Testis (tissue), 2 donors: ENCODE measurements at regions not wholly inside any gene's neighbourhood (a gene's known extent, or its start where the extent isn't known, plus 50 kb on each side); places are given as distances from the start of the nearest gene placed in this dataset.

Experiments
- DNase-seq: peaks from one replicate; pipeline ENCODE4 v3.0.0-alpha.2; 2019
- H3K27ac ChIP-seq, 2 donors: fragments of 200-600 bp; sonication (generic); one replicate each; pipeline ENCODE4 v1.5.1; 2019
- H3K27me3 ChIP-seq: fragments of 200-600 bp; sonication (generic); one replicate; pipeline ENCODE4 v1.5.1; 2019
- H3K36me3 ChIP-seq: fragments of 200-600 bp; sonication (generic); one replicate; pipeline ENCODE4 v1.5.1; 2017; ENCODE audit warnings: low read depth; ENCODE audit errors: missing control alignments
- H3K4me1 ChIP-seq: fragments of 200-600 bp; sonication (generic); one replicate; pipeline ENCODE4 v1.5.1; 2019
- H3K4me3 ChIP-seq, 2 donors: fragments of 200-600 bp; sonication (generic); one replicate each; pipeline ENCODE4 v1.5.1; 2017 to 2019
- H3K9me3 ChIP-seq: fragments of 200-600 bp; sonication (generic); one replicate; pipeline ENCODE4 v1.5.1; 2017
- POLR2A ChIP-seq: fragments of 450-650 bp; IDR thresholded peaks from one replicate; pipeline ENCODE4 v1.6.1; 2017; ENCODE audit warnings: antibody characterized with exemption, mild to moderate bottlenecking, moderate library complexity
- WGBS, 2 donors: methylation state at CpG; one replicate each; pipeline ENCODE4 v1.1.5; 2018; 5-methylcytosine and 5-hydroxymethylcytosine counted together
- intact Hi-C: fragments of 100-400 bp; cut with DNase I; formaldehyde crosslinking; loops from one replicate; pipeline ENCODE4 v1.15.1; 2023; ENCODE audit warnings: low total_unique reads
- TF ChIP-seq, protein P1 (sequence below), 3 experiments: fragments of 450-650 bp in 2 of 3; fragments of 200-600 bp in 1 of 3; sonication (generic) in 1 of 3; IDR thresholded peaks; one replicate each; pipeline ENCODE4 v1.5.1; 2016 to 2019; ENCODE audit warnings: antibody characterized with exemption in 3 of 3, mild to moderate bottlenecking in 2 of 3, moderate library complexity in 1 of 3

DNA sequence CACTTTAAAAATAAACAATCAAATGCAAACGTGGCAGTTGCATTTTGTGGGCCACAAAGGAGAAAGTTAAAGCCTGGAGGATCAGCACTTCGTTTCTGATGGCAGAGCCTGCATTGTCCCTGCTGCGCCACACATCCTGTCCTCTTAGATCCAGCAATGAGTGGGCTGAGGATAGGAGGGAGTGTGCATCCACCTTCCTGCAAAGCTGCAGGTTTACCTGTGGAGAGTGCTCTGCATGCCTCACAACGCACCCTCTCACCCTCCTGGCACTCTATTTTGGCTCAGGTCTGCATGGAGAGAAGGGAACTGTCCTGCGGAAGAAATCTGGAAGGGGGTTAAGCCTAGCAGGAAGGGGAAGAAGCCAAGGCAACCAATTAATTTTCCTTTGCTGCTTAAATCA is 212.2 kb upstream of the SLC24A2 start:
- intact Hi-C loops = no loop called here

DNA sequence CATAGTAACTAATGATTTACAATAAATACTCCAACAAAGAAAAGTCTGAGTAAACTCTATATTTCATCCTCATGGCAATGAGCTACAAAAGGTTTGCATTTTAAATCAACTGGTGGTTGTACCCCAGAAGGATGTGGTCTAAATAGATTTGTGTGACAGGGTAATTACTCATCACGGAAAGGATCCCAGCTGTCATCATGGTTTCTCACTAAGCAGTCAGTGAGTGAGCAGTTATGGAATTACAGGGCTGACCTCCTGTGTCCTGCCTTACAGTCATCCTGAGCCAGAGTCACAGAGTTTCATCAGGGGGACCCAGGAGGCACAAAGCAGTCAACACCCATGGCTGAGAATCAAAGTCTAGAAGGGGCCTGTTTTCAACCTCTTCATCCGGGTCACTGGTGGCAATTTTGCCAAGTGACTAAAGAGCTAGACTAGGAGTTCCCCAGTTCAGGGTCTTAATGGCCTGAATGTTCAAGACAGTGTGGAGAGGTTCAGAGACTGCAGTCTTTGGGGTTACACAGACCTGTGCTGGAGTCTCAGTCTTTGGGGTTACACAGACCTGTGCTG is 210.7 kb upstream of the SLC24A2 start:
- no peaks in the 10 kb centered on the region for H3K36me3 ChIP-seq
- H3K4me3 ChIP-seq = no peak overlapping the region
- H3K27me3 ChIP-seq = no peaks in the 10 kb centered on the region
- no peaks in the 10 kb centered on the region for H3K9me3 ChIP-seq
- no peaks in the 10 kb centered on the region for H3K4me1 ChIP-seq
- 78 to 81% methylated on average over 2 of the region's 2 CpGs for WGBS, 2 donors
- TF ChIP-seq POLR2A = no peak
- TF ChIP-seq, protein P1, sequence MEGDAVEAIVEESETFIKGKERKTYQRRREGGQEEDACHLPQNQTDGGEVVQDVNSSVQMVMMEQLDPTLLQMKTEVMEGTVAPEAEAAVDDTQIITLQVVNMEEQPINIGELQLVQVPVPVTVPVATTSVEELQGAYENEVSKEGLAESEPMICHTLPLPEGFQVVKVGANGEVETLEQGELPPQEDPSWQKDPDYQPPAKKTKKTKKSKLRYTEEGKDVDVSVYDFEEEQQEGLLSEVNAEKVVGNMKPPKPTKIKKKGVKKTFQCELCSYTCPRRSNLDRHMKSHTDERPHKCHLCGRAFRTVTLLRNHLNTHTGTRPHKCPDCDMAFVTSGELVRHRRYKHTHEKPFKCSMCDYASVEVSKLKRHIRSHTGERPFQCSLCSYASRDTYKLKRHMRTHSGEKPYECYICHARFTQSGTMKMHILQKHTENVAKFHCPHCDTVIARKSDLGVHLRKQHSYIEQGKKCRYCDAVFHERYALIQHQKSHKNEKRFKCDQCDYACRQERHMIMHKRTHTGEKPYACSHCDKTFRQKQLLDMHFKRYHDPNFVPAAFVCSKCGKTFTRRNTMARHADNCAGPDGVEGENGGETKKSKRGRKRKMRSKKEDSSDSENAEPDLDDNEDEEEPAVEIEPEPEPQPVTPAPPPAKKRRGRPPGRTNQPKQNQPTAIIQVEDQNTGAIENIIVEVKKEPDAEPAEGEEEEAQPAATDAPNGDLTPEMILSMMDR (IDR thresholded peaks at IDR 0.05) = no peak
- H3K27ac ChIP-seq = no peak overlapping the region
- intact Hi-C loops = no loop called here
- DNase-seq = no peak

More for the DNA sequence above, 212.2 kb upstream of the SLC24A2 start:
- no peak for DNase-seq
- TF ChIP-seq, protein P1 (IDR thresholded peaks at IDR 0.05) = no peak
- TF ChIP-seq POLR2A = no peak
- Histone ChIP-seq H3K36me3 (no peaks in the 10 kb centered on the region), H3K9me3 (no peaks in the 10 kb centered on the region), H3K4me3 (no peak overlapping the region), H3K27ac (no peak overlapping the region), H3K27me3 (no peaks in the 10 kb centered on the region), H3K4me1 (no peaks in the 10 kb centered on the region)
- WGBS, 2 donors = 69 to 70% methylated on average over 5 of the region's 5 CpGs

DNA sequence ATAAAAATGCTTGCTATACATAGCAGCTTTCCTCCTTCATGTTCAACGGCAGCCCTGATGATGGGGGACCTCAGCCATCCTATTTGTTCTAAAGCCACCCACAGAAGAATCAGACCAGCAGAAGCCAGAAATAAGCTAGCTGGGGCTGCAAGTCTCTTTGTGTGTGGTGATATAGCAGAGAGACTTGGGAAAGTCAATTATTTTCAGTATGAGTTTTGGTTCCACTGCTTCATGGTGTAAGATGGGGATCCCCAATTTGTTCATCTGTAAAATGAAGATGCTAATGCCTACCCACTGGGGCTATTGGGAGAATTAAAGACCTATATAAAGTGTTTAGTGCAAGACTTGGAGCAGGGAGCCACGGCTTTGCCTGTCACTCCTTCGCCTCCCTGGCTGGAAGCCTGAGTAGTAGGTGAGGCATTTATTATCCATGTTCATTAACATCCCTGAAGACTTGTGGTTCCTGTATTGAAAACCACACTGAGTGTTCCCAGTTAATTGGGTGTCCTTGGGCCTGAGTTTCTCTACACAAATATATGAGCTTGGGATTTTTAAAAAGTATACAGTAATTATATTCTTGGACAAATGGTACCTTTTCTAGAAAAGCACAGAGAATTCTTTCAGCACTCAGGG is 210.1 kb upstream of the SLC24A2 start:
- Histone ChIP-seq H3K27ac (no peak overlapping the region), H3K27me3 (no peaks in the 10 kb centered on the region), H3K4me3 (no peak overlapping the region), H3K9me3 (no peaks in the 10 kb centered on the region), H3K4me1 (no peaks in the 10 kb centered on the region), H3K36me3 (no peaks in the 10 kb centered on the region)
- WGBS, 2 donors = 40 to 42% methylated on average over 3 of the region's 3 CpGs
- intact Hi-C loops = no loop called here
- TF ChIP-seq, protein P1 (IDR thresholded peaks at IDR 0.05) = no peak
- no peak for TF ChIP-seq POLR2A
- DNase-seq = no peak

- WGBS, 2 donors = 74 to 80% methylated on average over 2 of the region's 2 CpGs
- Histone ChIP-seq H3K4me1 (no peaks in the 10 kb centered on the region), H3K36me3 (no peaks in the 10 kb centered on the region), H3K4me3 (no peak overlapping the region), H3K27me3 (no peaks in the 10 kb centered on the region), H3K27ac (no peak overlapping the region), H3K9me3 (no peaks in the 10 kb centered on the region)
- intact Hi-C loops = no loop called here
- DNase-seq = no peak
- TF ChIP-seq POLR2A = no peak
- TF ChIP-seq, protein P1 (IDR thresholded peaks at IDR 0.05) = no peak
Measured at GRCh38 chr9:19998153-19998552, 209.3 kb upstream of the SLC24A2 start.

- H3K27me3 ChIP-seq = no peaks in the 10 kb centered on the region
Measured at GRCh38 chr9:19995619-19996018, 206.8 kb upstream of the SLC24A2 start.

More at GRCh38 chr9:19995619-19996018, 206.8 kb upstream of the SLC24A2 start:
- Histone ChIP-seq H3K27ac (no peak overlapping the region), H3K9me3 (no peaks in the 10 kb centered on the region), H3K4me3 (no peak overlapping the region), H3K4me1 (no peaks in the 10 kb centered on the region), H3K36me3 (no peaks in the 10 kb centered on the region)
- no peak for TF ChIP-seq POLR2A
- TF ChIP-seq, protein P1 (IDR thresholded peaks at IDR 0.05) = no peak
- DNase-seq = no peak
- intact Hi-C loops = no loop called here
